HG03439 (cell line): ENCODE measurements at regions not wholly inside any gene's neighbourhood (a gene's known extent, or its start where the extent isn't known, plus 50 kb on each side); places are given as distances from the start of the nearest gene placed in this dataset.

ENCODE experiments used
- ATAC-seq: cut with Tn5 transposase; IDR thresholded peaks from one replicate; pipeline ENCODE4 v1.9.1; 2021; ENCODE audit warnings: mild to moderate bottlenecking, moderate library complexity; ENCODE audit not compliant: unreplicated experiment

- peak; percentile 90 for ATAC-seq
Observed at GRCh38 chr2:111219285-111219684, 98.6 kb downstream of the BCL2L11 start.

GRCh38 chr2:111219734-111220505 is 99.2 kb downstream of the BCL2L11 start:
- no peak for ATAC-seq

GRCh38 chr2:111220962-111221361 is 100.2 kb downstream of the BCL2L11 start:
- ATAC-seq, result no peak

- no peak for ATAC-seq
Observed at GRCh38 chr2:111221701-111222100, 101.0 kb downstream of the BCL2L11 start.

GRCh38 chr2:111222204-111222866 is 101.6 kb downstream of the BCL2L11 start:
- ATAC-seq, result no peak

GRCh38 chr2:111225856-111226255 is 105.1 kb downstream of the BCL2L11 start:
- no peak for ATAC-seq

GRCh38 chr2:111226876-111227700 is 106.4 kb downstream of the BCL2L11 start:
- ATAC-seq, result no peak

GRCh38 chr2:111227716-111228141 is 107.0 kb downstream of the BCL2L11 start:
- ATAC-seq, result no peak

- no peak for ATAC-seq
Observed at GRCh38 chr2:111231532-111232252, 111.0 kb downstream of the BCL2L11 start.

- no peak for ATAC-seq
Observed at GRCh38 chr2:111235192-111236015, 114.7 kb downstream of the BCL2L11 start.

- no peak for ATAC-seq
Observed at GRCh38 chr2:111236025-111236424, 115.3 kb downstream of the BCL2L11 start.

GRCh38 chr2:111238296-111238695 is 117.6 kb downstream of the BCL2L11 start:
- no peak for ATAC-seq

- peak; percentile 90 for ATAC-seq
Observed at GRCh38 chr2:111239107-111239506, 118.4 kb downstream of the BCL2L11 start.

GRCh38 chr2:111239581-111240249 is 119.0 kb downstream of the BCL2L11 start:
- ATAC-seq, result no peak

- ATAC-seq, result no peak
Observed at GRCh38 chr2:111243295-111243694, 122.6 kb downstream of the BCL2L11 start.

GRCh38 chr2:111244864-111245263 is 124.2 kb downstream of the BCL2L11 start:
- no peak for ATAC-seq

GRCh38 chr2:111246620-111247061 is 125.9 kb downstream of the BCL2L11 start:
- no peak for ATAC-seq

GRCh38 chr2:111247491-111247890 is 126.8 kb downstream of the BCL2L11 start:
- no peak for ATAC-seq

GRCh38 chr2:111249806-111250205 is 129.1 kb downstream of the BCL2L11 start:
- ATAC-seq, result no peak
